ENCODE measurements at regions not wholly inside any gene's neighbourhood (a gene's known extent, or its start where the extent isn't known, plus 50 kb on each side); places are given as distances from the start of the nearest gene placed in this dataset.
"Not testable (repeated sequence)": the region's sequence is repeated elsewhere in the genome, so short reads cannot be mapped to it uniquely, and the experiment has no call there.

GRCh38 chr17:77290759-77291558 is 150.2 kb downstream of the SEC14L1 start:
- DNase-seq, result not testable (repeated sequence)

DNA sequence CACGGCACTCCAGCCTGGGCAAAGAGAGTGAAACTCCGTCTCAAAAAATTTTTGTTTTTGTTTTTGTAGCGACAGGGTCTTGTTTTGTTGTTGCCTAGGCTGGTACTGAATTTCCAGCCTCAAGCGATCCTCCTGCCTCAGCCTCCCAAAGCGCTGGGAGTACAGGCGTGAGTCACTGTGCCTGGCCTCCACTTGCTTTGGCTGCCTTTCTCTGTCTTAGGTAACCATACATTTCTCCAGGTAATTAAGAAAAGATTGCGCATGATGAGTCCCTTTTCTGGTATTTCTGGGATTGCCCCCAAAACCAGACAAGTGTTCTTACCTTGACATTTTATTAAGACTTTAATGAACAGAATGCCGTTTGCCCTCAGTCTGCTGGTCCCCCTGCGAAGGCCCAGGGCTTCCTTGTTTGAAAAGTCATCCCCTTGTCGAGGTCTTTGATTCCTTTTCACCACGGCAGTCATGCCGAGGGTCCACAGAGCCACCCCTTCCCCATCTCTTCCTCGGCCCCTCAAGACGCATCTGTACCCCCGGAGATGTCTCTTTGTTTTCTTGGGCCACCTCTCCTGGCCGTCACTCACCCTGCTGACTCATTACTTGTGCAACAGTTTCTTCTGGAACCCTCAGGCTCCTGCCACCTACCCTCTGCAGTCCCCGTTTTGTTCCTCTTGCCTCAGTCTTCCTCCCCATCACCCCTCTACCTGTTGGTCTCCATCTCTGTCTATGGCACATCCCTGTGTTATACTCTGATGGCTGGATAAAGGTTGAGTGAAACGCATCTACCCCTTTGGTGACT is 151.0 kb downstream of the SEC14L1 start:
- no peak for DNase-seq

GRCh38 chr17:77294761-77295160 is 154.0 kb downstream of the SEC14L1 start:
- DNase-seq, result no peak

- no peak for DNase-seq
These were observed 154.6 kb downstream of the SEC14L1 start for GRCh38 chr17:77295241-77295853.

GRCh38 chr17:77296769-77297409 is 156.1 kb downstream of the SEC14L1 start:
- no peak for DNase-seq

- no peak for DNase-seq
These were observed 157.2 kb downstream of the SEC14L1 start for GRCh38 chr17:77297693-77298666.

- no peak for DNase-seq
These were observed 158.0 kb downstream of the SEC14L1 start for GRCh38 chr17:77298811-77299210.

GRCh38 chr17:77299256-77300015 is 158.7 kb downstream of the SEC14L1 start:
- no peak for DNase-seq

DNA sequence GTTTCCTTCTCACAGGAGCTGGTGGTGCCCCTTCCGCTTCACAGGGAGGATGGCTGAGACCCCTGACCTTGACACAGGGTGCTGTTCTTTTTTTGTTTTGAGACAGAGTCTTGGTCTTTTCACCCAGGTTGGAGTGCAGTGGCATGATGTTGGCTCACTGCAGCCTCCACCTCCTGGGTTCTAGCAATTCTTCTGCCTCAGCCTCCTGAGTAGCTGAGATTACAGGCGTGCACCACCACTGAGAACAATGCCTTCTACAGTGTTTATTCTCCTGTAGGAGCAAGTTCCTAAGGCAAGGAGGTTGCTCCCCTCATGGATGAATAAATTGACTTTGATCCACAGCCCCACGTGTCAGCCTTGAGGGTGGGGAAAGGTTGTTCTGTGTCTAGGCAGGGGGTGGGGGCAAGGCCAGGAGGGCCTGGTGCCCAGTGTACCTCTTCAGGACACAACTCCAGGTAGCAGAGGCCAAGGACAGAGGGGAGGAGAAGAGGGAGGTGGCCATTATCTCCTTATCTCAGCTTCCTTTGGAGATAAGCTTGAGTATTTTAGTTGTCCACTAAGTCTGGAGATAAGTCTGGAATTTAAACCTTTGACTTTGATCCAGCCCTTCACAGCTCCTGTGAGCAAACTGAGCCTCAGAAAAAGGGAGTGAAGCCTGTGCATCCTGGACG is 159.4 kb downstream of the SEC14L1 start:
- no peak for DNase-seq

GRCh38 chr17:77301694-77302266 is 161.0 kb downstream of the SEC14L1 start:
- no peak for DNase-seq

DNA sequence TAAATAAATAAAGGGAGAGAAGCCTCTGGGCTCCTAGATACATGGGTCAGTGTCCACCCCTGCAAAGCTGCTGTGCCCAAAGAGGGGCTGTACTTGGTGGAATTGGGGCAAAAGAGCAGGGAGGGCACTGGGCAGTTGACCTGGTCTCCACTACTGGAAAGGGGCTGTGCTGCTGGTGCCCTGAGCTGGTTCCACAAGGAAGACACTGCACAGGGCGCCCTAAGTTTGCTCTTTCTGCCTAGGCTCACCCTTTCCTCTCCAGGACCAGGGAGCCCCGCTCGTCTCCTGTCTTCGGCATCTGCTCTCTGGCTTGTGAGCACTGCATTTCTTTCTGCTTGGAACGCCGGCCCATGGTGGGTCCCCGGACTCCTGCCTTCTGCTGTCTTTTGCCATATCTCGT is 161.9 kb downstream of the SEC14L1 start:
- DNase-seq, result no peak

DNA sequence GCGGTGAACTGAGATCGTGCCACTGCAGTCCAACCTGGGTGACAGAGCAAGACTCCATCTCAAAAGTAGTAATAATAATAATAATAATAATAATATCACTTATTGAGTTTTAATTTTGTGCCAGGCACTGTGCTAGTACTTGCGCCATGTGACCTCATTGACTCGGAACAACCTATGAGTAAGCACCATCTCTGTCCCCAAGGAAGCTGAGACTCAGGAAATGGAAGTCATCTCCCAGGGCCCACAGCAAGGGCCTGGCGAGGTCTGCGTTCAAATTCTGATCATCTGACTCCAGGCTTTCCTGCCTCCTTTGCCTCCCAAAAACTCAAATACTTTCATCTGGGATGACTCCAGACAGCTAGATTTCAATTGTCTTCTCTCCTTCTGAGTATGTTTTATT is 162.9 kb downstream of the SEC14L1 start:
- no peak for DNase-seq

DNA sequence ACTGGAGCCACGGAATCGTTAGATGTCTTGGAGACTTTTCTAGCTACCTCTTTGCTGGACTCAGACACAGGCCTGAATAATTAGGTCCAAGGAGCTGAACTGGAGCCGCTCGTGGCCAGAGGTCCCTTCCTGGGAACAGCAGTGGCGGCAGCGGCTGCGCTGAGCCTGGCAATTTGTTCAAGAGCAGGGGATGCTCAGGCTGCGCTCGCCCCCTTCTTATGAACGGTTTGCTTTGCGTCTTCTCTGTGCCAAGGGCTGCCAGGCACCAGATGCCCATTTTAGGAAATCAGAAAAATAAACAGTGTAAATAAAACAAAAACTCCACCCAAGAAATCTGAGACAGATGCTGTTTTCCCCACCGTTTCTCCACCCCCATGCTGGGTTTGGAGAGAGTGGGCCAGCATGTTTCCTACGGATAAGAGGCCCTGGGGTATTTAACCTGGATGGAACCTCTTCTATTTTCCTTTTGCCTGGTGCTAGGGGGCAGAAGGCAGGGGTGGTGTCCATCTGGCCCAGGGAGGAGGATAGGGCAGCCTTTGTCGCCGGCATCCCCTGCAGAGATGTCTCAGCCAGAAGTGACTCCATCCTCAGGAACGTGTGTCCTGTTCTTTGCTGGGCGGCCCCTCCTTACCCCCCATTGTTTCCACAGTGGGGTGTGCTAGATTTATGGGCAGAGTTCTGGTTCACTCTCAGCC is 163.4 kb downstream of the SEC14L1 start:
- no peak for DNase-seq

- DNase-seq, result no peak
These were observed 164.1 kb downstream of the SEC14L1 start for GRCh38 chr17:77304746-77305473.

DNA sequence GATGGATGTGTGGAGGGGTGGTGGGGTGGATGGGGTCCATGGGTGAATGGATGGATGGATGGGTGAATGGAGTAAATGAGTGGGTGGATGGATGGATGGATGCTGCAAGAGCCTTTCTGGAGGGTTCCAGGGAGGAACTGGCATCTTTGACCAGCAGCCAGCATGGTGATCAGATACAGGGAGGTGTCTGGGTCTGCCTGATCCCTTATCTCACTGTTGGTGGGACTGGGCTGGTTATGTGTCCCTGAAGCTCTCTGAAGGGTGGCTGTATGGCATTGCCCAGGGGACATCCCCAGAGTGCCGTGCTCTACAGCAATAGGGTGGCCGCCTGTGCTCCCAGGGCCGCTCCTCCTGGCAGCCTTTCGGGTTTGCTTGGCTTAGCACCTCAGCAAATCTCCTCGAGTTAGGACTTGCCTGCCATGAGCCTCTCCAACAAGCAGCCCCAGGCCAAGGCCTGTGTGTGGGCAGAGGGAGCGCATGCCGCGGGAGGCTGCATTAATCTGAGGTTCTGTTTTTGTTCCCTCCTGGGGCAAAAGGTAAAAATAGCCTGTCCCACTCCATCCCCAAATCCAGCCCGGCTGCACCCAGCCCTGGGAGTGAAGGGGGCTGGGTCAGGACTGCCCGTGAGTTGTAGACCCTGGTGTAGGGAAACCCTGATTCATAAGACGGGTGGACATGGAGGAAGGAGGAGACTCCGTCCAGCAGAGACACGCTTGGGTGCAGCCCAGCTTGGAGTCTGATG is 165.4 kb downstream of the SEC14L1 start:
- no peak for DNase-seq

DNA sequence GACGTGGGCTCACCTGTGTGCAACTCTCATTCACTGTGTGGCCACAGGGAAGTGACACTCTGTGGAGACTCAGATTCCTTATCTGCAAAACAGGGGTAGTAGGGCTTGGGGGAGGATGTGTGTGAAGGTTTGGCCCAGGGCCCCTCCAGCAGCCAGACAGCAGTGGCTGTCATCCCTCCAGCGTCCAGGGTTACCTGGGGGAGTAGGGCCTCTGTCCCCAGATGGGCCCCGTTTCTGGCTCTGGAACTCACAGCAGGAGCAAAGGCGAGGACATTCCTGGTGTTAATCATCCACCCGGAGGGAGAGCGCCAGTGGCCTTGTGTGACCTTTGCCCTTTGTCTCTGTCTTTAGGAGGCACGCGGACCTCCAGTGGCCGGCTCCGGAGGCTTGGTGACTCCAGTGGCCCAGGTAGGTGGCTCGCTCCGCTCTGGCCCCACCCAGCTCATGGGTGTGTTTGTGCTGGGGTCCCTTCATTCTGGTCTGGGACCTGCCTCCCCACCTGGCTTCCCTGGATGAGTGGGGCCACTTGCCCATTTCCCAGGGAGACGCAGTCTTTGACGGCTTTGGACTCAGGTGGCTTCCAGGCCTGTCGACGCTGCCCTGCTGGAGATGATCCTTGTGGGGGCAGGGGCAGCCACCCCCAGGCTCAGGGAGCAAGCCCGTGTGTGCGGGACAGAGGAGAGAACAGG is 166.2 kb downstream of the SEC14L1 start:
- DNase-seq, result no peak

- no peak for DNase-seq
These were observed 166.9 kb downstream of the SEC14L1 start for GRCh38 chr17:77307479-77308198.
